WTC11 (cell line): ENCODE measurements at regions not wholly inside any gene's neighbourhood (a gene's known extent, or its start where the extent isn't known, plus 50 kb on each side); places are given as distances from the start of the nearest gene placed in this dataset.

ENCODE experiments used
- ATAC-seq: fragments of 200-7000 bp; cut with Tn5 transposase; 2 replicates; pipeline ENCODE4 v1.10.0; 2021; ENCODE audit warnings: mild to moderate bottlenecking, moderate library complexity
- CTCF ChIA-PET: fragments of 300-600 bp; sonication (Branson Sonifier 250); formaldehyde crosslinking; loops from one replicate; lab custom pipeline; 2021; ENCODE audit warnings: antibody characterized with exemption; lab: Charles Lee
- POLR2A ChIA-PET: fragments of 350-600 bp; sonication (Branson Sonifier 250); formaldehyde crosslinking; loops from one replicate; lab custom pipeline; 2021; ENCODE audit warnings: antibody characterized with exemption; lab: Charles Lee
- DNase-seq: peaks from one replicate; pipeline ENCODE4 v3.0.0; 2021; ENCODE audit warnings: low spot score
- H3K27ac Mint-ChIP-seq: 2 replicates; pipeline ENCODE4 v1.8.0; 2021; ENCODE audit warnings: mixed read lengths
- H3K27me3 Mint-ChIP-seq: 2 replicates; pipeline ENCODE4 v1.8.0; 2021; ENCODE audit warnings: low read depth, mild to moderate bottlenecking, moderate library complexity, mixed read lengths
- H3K36me3 Mint-ChIP-seq: 2 replicates; pipeline ENCODE4 v1.8.0; 2021; ENCODE audit warnings: mixed read lengths
- H3K4me1 Mint-ChIP-seq: 2 replicates; pipeline ENCODE4 v1.8.0; 2022; ENCODE audit warnings: mixed read lengths
- H3K4me3 Mint-ChIP-seq: 2 replicates; pipeline ENCODE4 v1.8.0; 2021; ENCODE audit warnings: mild to moderate bottlenecking, moderate library complexity, mixed read lengths
- H3K9me3 Mint-ChIP-seq: 2 replicates; pipeline ENCODE4 v1.8.0; 2021; ENCODE audit warnings: mixed read lengths
- ATF2 ChIP-seq: sonication (generic); formaldehyde crosslinking; IDR thresholded peaks from 2 replicates; pipeline ENCODE4 v1.8.1; 2022; ENCODE audit warnings: low read depth, missing genetic modification reagents, borderline replicate concordance
- CREB1 ChIP-seq: sonication (generic); formaldehyde crosslinking; IDR thresholded peaks from 2 replicates; pipeline ENCODE4 v1.8.0; 2023; ENCODE audit warnings: mild to moderate bottlenecking, missing genetic modification reagents
- E2F1 ChIP-seq: sonication (generic); formaldehyde crosslinking; IDR thresholded peaks from 2 replicates; pipeline ENCODE4 v1.8.0; 2022; ENCODE audit warnings: mild to moderate bottlenecking, missing genetic modification reagents
- ETV6 ChIP-seq: sonication (generic); formaldehyde crosslinking; IDR thresholded peaks from 2 replicates; pipeline ENCODE4 v1.8.1; 2022; ENCODE audit warnings: mild to moderate bottlenecking, missing genetic modification reagents
- HMGA2 ChIP-seq: fragments of 250-450 bp; sonication (Bioruptor Pico); IDR thresholded peaks from 2 replicates; pipeline ENCODE4 v1.4.0; 2021; ENCODE audit warnings: mild to moderate bottlenecking, moderate library complexity
- JUN ChIP-seq: sonication (generic); formaldehyde crosslinking; IDR thresholded peaks from 2 replicates; pipeline ENCODE4 v1.8.0; 2023; ENCODE audit warnings: mild to moderate bottlenecking, missing genetic modification reagents
- KAT7 ChIP-seq: sonication (generic); formaldehyde crosslinking; IDR thresholded peaks from 2 replicates; pipeline ENCODE4 v1.8.1; 2023; ENCODE audit warnings: missing genetic modification reagents, mild to moderate bottlenecking, borderline replicate concordance
- NFATC4 ChIP-seq: fragments of 250-450 bp; sonication (Bioruptor Pico); IDR thresholded peaks from 2 replicates; pipeline ENCODE4 v1.9.0; 2021; ENCODE audit warnings: mild to moderate bottlenecking
- NFE2L1 ChIP-seq: sonication (generic); formaldehyde crosslinking; IDR thresholded peaks from 2 replicates; pipeline ENCODE4 v1.8.1; 2023; ENCODE audit warnings: missing genetic modification reagents
- NFYB ChIP-seq: sonication (generic); formaldehyde crosslinking; conservative IDR thresholded peaks from 2 replicates; pipeline ENCODE4 v1.8.0; 2022; ENCODE audit warnings: low read depth, missing genetic modification reagents
- NR3C1 ChIP-seq: sonication (generic); formaldehyde crosslinking; conservative IDR thresholded peaks from 2 replicates; pipeline ENCODE4 v1.8.1; 2023; ENCODE audit warnings: low read depth, mild to moderate bottlenecking, missing genetic modification reagents
- PRDM15 ChIP-seq: sonication (generic); formaldehyde crosslinking; IDR thresholded peaks from 2 replicates; pipeline ENCODE4 v1.8.0; 2022; ENCODE audit warnings: missing genetic modification reagents
- RELA ChIP-seq: sonication (generic); formaldehyde crosslinking; IDR thresholded peaks from 2 replicates; pipeline ENCODE4 v1.8.1; 2022; ENCODE audit warnings: missing genetic modification reagents, mild to moderate bottlenecking, borderline replicate concordance
- TEAD4 ChIP-seq: sonication (generic); formaldehyde crosslinking; IDR thresholded peaks from 2 replicates; pipeline ENCODE4 v1.8.0; 2022; ENCODE audit warnings: mild to moderate bottlenecking, missing genetic modification reagents
- TP53 ChIP-seq: sonication (generic); formaldehyde crosslinking; IDR thresholded peaks from 2 replicates; pipeline ENCODE4 v1.8.1; 2023; ENCODE audit warnings: mild to moderate bottlenecking, missing genetic modification reagents
- ZBTB21 ChIP-seq: sonication (generic); formaldehyde crosslinking; IDR thresholded peaks from 2 replicates; pipeline ENCODE4 v1.8.1; 2023; ENCODE audit warnings: mild to moderate bottlenecking, missing genetic modification reagents, borderline replicate concordance
- ZNF396 ChIP-seq: fragments of 250-450 bp; sonication (Bioruptor Pico); IDR thresholded peaks from 2 replicates; pipeline ENCODE4 v1.8.0; 2021; ENCODE audit warnings: mild to moderate bottlenecking, moderate library complexity, borderline replicate concordance
- ZNF423 ChIP-seq: fragments of 250-450 bp; sonication (Bioruptor Pico); IDR thresholded peaks from 2 replicates; pipeline ENCODE4 v2.1.2; 2022; ENCODE audit warnings: mild to moderate bottlenecking, moderate library complexity
- TF ChIP-seq, protein P1 (sequence below): sonication (generic); formaldehyde crosslinking; conservative IDR thresholded peaks from 2 replicates; pipeline ENCODE4 v1.8.1; 2023; ENCODE audit warnings: mild to moderate bottlenecking, low read depth, missing genetic modification reagents, moderate library complexity
- TF ChIP-seq, protein P2 (sequence below): sonication (generic); formaldehyde crosslinking; IDR thresholded peaks from 2 replicates; pipeline ENCODE4 v1.8.1; 2023; ENCODE audit warnings: mild to moderate bottlenecking, moderate library complexity, missing genetic modification reagents
- TF ChIP-seq, protein P3 (sequence below): sonication (generic); formaldehyde crosslinking; IDR thresholded peaks from 2 replicates; pipeline ENCODE4 v1.8.1; 2022; ENCODE audit warnings: mild to moderate bottlenecking, moderate library complexity, missing genetic modification reagents
- TF ChIP-seq, protein P4 (sequence below): fragments of 250-450 bp; sonication (Bioruptor Pico); IDR thresholded peaks from 2 replicates; pipeline ENCODE4 v1.9.0; 2021; ENCODE audit warnings: mild to moderate bottlenecking

GRCh38 chrX:40521868-40522450, 58.8 kb upstream of the ATP6AP2 start:
- no peaks in the 10 kb centered on the region for H3K27me3 Mint-ChIP-seq
- POLR2A ChIA-PET = no interaction called here
- no peak overlapping the region for H3K27ac Mint-ChIP-seq
- H3K36me3 Mint-ChIP-seq = no peaks in the 10 kb centered on the region
- no peak overlapping the region for H3K4me3 Mint-ChIP-seq
- DNase-seq (no peak), ATAC-seq (no peak)
- TF ChIP-seq ZNF423 (CRISPR knock-in tag) = no peak
- no peak for TF ChIP-seq JUN (CRISPR knock-in tag)
- TF ChIP-seq, protein P1, sequence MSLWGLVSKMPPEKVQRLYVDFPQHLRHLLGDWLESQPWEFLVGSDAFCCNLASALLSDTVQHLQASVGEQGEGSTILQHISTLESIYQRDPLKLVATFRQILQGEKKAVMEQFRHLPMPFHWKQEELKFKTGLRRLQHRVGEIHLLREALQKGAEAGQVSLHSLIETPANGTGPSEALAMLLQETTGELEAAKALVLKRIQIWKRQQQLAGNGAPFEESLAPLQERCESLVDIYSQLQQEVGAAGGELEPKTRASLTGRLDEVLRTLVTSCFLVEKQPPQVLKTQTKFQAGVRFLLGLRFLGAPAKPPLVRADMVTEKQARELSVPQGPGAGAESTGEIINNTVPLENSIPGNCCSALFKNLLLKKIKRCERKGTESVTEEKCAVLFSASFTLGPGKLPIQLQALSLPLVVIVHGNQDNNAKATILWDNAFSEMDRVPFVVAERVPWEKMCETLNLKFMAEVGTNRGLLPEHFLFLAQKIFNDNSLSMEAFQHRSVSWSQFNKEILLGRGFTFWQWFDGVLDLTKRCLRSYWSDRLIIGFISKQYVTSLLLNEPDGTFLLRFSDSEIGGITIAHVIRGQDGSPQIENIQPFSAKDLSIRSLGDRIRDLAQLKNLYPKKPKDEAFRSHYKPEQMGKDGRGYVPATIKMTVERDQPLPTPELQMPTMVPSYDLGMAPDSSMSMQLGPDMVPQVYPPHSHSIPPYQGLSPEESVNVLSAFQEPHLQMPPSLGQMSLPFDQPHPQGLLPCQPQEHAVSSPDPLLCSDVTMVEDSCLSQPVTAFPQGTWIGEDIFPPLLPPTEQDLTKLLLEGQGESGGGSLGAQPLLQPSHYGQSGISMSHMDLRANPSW (CRISPR knock-in tag) = no peak
- TF ChIP-seq PRDM15 = no peak
- TF ChIP-seq NFATC4 (CRISPR knock-in tag) = no peak
- TF ChIP-seq, protein P2, sequence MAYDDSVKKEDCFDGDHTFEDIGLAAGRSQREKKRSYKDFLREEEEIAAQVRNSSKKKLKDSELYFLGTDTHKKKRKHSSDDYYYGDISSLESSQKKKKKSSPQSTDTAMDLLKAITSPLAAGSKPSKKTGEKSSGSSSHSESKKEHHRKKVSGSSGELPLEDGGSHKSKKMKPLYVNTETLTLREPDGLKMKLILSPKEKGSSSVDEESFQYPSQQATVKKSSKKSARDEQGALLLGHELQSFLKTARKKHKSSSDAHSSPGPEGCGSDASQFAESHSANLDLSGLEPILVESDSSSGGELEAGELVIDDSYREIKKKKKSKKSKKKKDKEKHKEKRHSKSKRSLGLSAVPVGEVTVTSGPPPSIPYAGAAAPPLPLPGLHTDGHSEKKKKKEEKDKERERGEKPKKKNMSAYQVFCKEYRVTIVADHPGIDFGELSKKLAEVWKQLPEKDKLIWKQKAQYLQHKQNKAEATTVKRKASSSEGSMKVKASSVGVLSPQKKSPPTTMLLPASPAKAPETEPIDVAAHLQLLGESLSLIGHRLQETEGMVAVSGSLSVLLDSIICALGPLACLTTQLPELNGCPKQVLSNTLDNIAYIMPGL (CRISPR knock-in tag) = no peak
- TF ChIP-seq E2F1 (CRISPR knock-in tag) = no peak
- TF ChIP-seq HMGA2 = no peak
- TF ChIP-seq NR3C1 (CRISPR knock-in tag) = no peak
- TF ChIP-seq CREB1 = no peak
- no peak for TF ChIP-seq NFE2L1 (CRISPR knock-in tag)
- TF ChIP-seq, protein P3, sequence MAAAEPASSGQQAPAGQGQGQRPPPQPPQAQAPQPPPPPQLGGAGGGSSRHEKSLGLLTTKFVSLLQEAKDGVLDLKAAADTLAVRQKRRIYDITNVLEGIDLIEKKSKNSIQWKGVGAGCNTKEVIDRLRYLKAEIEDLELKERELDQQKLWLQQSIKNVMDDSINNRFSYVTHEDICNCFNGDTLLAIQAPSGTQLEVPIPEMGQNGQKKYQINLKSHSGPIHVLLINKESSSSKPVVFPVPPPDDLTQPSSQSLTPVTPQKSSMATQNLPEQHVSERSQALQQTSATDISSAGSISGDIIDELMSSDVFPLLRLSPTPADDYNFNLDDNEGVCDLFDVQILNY = no peak
- TF ChIP-seq ETV6 (CRISPR knock-in tag) = no peak
- peaks cover 5% of the 10 kb centered on the region for H3K4me1 Mint-ChIP-seq
- H3K9me3 Mint-ChIP-seq = peaks cover 3% of the 10 kb centered on the region; the same call in 1 of the 2 replicates
- CTCF ChIA-PET = interaction anchor here (1.5 kb wide), 1 partner anchor 17 kb away, joined by 5 read pairs; no protein-coding TSS in a partner anchor

DNA sequence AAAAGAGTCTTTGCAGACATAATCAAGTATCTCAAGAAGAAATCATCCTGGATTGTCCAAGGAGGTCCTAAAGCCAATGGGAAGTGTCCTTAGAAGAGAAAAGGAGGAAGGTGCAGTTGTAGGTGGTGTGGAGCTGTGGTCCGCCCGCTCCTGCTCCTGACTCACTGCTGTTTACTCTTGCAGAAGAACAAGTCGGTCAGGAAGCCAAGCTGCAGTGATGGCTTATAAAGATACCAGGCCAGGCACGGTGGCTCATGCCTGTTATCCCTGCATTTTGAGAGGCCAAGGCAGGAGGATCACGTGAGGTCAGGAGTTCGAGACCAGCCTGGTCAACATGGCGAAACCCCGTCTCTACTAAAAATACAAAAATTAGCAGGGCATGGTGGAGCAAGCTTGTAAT, 66.4 kb upstream of the ATP6AP2 start:
- DNase-seq (no peak), ATAC-seq (no peak)
- H3K27ac Mint-ChIP-seq = no peak overlapping the region
- no peak overlapping the region for H3K4me3 Mint-ChIP-seq
- H3K4me1 Mint-ChIP-seq = peaks cover 5% of the 10 kb centered on the region; the same call in 1 of the 2 replicates
- H3K27me3 Mint-ChIP-seq = no peaks in the 10 kb centered on the region; the same call in 1 of the 2 replicates
- H3K9me3 Mint-ChIP-seq = no peaks in the 10 kb centered on the region
- no peaks in the 10 kb centered on the region for H3K36me3 Mint-ChIP-seq
- ChIA-PET CTCF (no interaction called here), POLR2A (no interaction called here)
- TF ChIP-seq TEAD4 (no peak), KAT7 (CRISPR knock-in tag) (no peak), ZNF396 (CRISPR knock-in tag) (no peak), TP53 (CRISPR knock-in tag) (no peak), NFYB (no peak), NFE2L1 (CRISPR knock-in tag) (no peak), ZBTB21 (CRISPR knock-in tag) (no peak), ATF2 (no peak), RELA (no peak)
- TF ChIP-seq, protein P4, sequence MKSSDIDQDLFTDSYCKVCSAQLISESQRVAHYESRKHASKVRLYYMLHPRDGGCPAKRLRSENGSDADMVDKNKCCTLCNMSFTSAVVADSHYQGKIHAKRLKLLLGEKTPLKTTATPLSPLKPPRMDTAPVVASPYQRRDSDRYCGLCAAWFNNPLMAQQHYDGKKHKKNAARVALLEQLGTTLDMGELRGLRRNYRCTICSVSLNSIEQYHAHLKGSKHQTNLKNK (CRISPR knock-in tag) = no peak
- TF ChIP-seq, protein P3 = no peak
